ENCODE measurements at regions not wholly inside any gene's neighbourhood (a gene's known extent, or its start where the extent isn't known, plus 50 kb on each side); places are given as distances from the start of the nearest gene placed in this dataset.

DNA sequence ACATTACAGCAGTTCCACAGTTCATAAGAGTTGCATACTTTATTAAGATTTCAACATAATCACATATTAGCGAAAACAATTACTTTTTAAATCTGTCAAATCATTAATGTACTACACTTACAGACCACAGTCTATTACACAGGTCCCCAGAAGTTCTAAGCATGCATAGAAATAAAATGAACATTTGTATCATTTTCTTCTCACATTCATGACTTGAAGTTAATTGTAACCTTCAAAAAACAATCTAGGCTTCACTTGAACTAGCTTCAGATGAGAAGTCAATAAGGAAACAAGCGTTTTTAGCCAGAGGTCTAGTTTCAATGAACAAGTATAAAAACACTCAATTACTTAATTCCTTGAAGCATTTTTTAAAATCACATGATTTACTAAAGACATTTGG lies 238.3 kb downstream of the HACE1 start:
- no peak for DNase-seq (ENCODE audit: extremely low read depth in 1 of 2, low read depth in 1 of 2)

GRCh38 chr6:104617591-104617990 lies 242.1 kb downstream of the HACE1 start:
- no peak for DNase-seq (ENCODE audit: extremely low read depth in 1 of 2, low read depth in 1 of 2)

- DNase-seq (ENCODE audit: extremely low read depth in 1 of 2, low read depth in 1 of 2), result no peak
Measured at GRCh38 chr6:104614394-104614793, 245.3 kb downstream of the HACE1 start.

DNA sequence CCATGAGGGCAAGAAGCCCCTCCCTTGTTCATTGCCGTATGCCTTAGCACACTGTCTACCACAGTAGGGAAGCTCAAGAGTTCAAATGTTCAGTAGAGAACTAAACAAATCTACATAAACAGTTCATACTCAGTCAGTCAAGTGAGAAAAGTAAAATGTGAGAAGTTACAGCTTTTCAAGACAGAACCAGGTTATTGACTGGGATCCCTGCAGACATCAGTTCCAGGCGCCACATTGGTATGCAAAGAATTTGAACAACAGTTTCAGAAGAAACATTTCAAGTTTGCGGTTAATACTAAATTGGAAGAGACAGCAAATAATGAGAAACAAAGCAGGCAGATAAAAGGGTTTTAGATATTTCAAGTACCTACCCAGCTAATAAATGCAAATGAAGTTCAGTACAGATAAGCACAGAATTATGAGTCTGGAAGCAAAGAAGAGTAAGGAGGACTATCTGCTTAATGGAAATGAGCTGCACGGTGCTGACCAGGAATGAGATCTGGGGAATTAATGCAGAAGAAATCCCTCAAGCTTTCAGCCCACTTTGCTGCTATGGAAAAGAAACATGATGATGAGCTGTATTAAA lies 246.2 kb downstream of the HACE1 start:
- DNase-seq (ENCODE audit: extremely low read depth in 1 of 2, low read depth in 1 of 2), result no peak

- DNase-seq (ENCODE audit: extremely low read depth in 1 of 2, low read depth in 1 of 2), result no peak
Measured at GRCh38 chr6:104612541-104612940, 247.2 kb downstream of the HACE1 start.

GRCh38 chr6:104608101-104608500 lies 251.6 kb downstream of the HACE1 start:
- no peak for DNase-seq (ENCODE audit: extremely low read depth in 1 of 2, low read depth in 1 of 2)

GRCh38 chr6:104607501-104607900 lies 252.2 kb downstream of the HACE1 start:
- DNase-seq (ENCODE audit: extremely low read depth in 1 of 2, low read depth in 1 of 2), result no peak

- no peak for DNase-seq (ENCODE audit: extremely low read depth in 1 of 2, low read depth in 1 of 2)
Measured at GRCh38 chr6:104606361-104606760, 253.4 kb downstream of the HACE1 start.

DNA sequence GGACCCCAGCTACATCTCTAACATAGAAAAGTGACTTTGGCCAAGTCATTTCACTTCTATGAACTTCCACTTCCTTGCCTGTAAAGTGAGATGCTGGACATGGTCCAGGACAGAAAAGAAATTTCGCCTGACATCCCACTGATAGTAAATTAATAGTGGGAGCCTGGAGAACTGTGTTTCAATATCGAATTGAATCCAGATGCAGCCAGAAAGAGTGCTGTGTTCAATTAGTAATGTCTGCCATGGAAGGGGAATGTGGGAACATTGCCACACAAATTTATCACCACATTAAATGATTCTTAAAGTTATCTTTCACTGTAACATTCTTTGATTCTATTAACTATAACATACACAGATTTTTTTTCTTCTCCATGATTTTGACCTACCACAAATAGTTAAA lies 255.0 kb downstream of the HACE1 start:
- no peak for DNase-seq (ENCODE audit: extremely low read depth in 1 of 2, low read depth in 1 of 2)

DNA sequence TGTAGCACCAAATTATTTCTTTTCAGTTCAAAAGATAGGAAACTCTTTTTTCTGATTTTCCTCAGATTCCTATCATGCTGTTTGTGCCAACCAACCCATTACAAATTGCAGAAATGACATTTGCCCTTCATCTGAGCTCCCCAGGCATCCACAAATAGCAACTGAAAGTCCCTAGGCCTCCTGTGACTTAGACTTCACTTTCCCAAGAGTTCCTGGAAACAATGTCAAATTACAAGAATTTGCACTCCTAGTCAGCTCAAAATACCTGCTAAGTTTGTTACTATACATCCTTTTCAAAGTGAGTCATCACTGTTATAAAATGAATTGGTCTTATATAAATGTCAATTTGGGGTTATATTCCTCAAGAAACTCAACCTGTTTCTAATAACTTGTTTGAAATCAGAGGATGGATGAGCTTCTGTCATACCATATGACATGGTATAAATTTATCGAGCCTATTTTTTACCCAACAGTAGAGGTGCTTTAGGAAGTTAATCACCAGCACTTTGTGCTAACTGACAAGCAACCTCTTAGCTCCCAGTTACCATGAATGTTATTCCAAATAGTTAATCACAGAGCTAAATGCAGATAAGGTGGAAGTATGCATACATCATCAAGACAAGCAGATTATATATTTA lies 256.5 kb downstream of the HACE1 start:
- DNase-seq (ENCODE audit: extremely low read depth in 1 of 2, low read depth in 1 of 2), result no peak

GRCh38 chr6:104601721-104602120 lies 258.0 kb downstream of the HACE1 start:
- no peak for DNase-seq (ENCODE audit: extremely low read depth in 1 of 2, low read depth in 1 of 2)

DNA sequence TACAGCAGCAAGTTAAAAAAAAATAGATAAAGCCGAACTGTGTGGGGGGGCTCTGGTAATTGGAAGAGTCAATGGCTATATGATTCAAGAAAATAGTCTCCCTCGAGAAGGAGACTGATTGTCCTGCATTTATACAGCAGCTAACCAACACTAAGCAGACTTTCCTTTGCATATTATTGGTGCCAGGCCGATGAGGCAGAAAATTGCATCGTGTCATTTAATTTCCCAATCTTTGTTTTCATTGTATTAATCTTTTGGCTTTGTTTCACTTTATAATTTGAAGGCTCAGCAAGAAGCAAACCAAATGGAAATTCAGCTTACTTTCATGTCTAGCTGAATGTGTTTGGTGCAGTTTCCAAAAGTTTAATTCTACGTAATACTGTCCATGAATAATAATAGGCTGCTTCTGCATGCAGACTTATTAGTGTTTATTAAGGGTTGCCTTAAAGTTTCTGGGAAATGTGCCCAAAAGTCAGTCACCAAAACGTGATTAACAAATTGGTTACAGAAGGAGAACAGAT lies 258.5 kb downstream of the HACE1 start:
- DNase-seq (ENCODE audit: extremely low read depth in 1 of 2, low read depth in 1 of 2), result no peak

DNA sequence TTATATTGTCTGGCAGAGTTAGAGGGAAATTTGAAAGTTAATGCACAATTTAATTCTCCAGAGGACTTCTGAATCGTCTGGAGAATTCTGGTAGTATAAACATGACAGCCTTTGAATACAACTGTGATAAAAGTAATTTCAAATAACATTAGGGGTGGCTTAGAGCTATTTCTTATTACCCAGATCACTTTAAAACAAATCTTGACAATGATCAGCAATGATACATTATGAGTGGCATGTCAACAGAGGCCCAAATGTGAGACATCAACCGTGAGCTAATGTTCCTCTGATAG lies 259.1 kb downstream of the HACE1 start:
- DNase-seq (ENCODE audit: extremely low read depth in 1 of 2, low read depth in 1 of 2), result no peak

DNA sequence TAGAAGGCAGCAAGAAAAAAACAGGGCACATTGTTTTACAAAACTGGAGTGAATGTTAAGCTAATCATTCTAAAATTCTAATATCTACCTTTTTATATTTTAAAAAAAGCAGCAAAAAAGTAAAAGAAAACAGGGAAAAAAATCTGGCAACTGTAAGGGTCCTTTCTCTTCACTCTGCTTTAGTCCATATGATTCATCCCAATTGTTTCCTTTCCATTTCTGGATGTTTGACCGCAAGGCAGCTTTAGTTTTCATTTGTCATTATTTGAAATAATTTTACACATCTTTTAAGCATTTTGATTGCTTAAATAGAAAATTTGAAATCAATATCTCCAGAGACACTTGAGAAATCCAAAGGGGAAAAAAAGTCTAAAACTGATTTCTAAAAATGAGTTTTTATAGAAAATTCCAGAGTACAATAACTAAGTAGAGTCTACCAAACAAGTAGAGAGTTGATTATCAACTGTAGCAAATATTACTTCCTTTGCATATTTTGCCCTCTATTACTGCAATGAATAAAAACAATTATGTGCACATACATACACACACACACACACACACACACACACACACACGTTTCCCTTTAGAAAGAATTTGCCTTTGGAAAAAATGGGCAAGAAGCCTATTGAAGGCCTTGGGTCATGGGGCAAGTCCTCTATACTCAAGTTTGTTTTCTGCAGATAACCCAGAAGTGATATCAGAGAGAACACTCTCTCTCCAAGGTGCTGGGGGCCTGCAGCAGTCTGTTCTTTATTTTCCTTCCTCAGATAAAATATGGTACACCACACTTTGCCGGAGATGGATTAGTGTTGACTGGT lies 259.7 kb downstream of the HACE1 start:
- DNase-seq (ENCODE audit: extremely low read depth in 1 of 2, low read depth in 1 of 2), result no peak

GRCh38 chr6:104597541-104598050 lies 262.1 kb downstream of the HACE1 start:
- DNase-seq (ENCODE audit: extremely low read depth in 1 of 2, low read depth in 1 of 2), result no peak

- no peak for DNase-seq (ENCODE audit: extremely low read depth in 1 of 2, low read depth in 1 of 2)
Measured at GRCh38 chr6:104596091-104596490, 263.6 kb downstream of the HACE1 start.

GRCh38 chr6:104595311-104595820 lies 264.4 kb downstream of the HACE1 start:
- DNase-seq (ENCODE audit: extremely low read depth in 1 of 2, low read depth in 1 of 2), result no peak

GRCh38 chr6:104591573-104592334 lies 268.0 kb downstream of the HACE1 start:
- no peak for DNase-seq (ENCODE audit: extremely low read depth in 1 of 2, low read depth in 1 of 2)

GRCh38 chr6:104589940-104590339 lies 269.8 kb downstream of the HACE1 start:
- DNase-seq (ENCODE audit: extremely low read depth in 1 of 2, low read depth in 1 of 2), result no peak

DNA sequence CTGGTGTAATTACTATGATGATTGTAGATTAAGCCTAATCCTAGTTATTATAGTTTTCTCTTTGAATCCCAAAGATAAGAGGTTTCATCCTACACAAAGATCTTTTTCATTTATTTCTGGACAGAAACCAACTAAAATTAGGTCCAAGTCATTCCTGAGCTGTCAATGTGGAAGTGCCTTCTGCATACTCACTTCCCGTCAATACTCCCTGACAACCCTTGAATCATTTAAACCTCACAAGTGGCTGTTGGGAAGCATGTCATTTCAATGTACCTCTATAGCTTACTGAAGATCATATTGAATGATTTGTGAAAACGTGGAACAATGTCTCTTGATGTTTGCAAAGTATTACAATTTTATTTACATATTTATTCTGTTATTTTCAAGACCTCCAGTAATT lies 274.1 kb downstream of the HACE1 start:
- DNase-seq (ENCODE audit: extremely low read depth in 1 of 2, low read depth in 1 of 2), result no peak

DNA sequence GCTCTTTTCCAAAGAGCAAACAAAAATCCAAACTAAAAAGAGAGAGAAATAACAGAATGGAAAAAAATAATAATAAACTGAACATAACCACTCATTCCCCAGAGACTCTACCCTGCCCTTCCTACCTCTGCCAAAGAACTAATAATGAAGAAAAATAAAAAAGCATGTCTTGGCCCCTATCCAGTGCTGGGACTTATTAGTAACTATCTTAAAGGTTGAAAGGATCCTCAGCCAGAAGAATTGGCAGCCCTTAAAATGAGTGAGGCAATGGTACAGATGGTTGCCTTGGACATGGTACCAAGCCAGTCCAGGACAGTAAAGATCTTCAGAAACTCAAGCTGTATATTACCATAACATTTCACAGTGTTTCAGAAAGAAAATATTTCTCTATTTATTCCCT lies 279.3 kb downstream of the HACE1 start:
- no peak for DNase-seq (ENCODE audit: extremely low read depth in 1 of 2, low read depth in 1 of 2)

All from stimulated activated CD8-positive, alpha-beta memory T cell treated with anti-CD3 and anti-CD28 coated beads, Interleukin-7, amount 100 ng/mL, for 48 hours (primary cell).